GM23338 (cell line): ENCODE measurements at regions not wholly inside any gene's neighbourhood (a gene's known extent, or its start where the extent isn't known, plus 50 kb on each side); places are given as distances from the start of the nearest gene placed in this dataset.

ENCODE experiments used
- ATAC-seq: fragments of 200-7000 bp; cut with Tn5 transposase; 3 replicates; pipeline ENCODE4 v1.9.1; 2020
- DNase-seq: peaks from one replicate; pipeline ENCODE4 v3.0.0-alpha.2; 2015; ENCODE audit warnings: low spot score
- H2AFZ ChIP-seq: fragments of 200-600 bp; sonication (generic); 2 replicates; pipeline ENCODE4 v1.8.0; 2016; ENCODE audit warnings: antibody characterized with exemption, mild to moderate bottlenecking, moderate library complexity
- H3F3A ChIP-seq: fragments of 200-600 bp; sonication (generic); replicated peaks from 2 replicates; pipeline ENCODE4 v1.8.0; 2017; ENCODE audit warnings: antibody characterized with exemption, mixed run types, low read depth
- H3K27ac ChIP-seq: fragments of 200-600 bp; sonication (generic); 2 replicates; pipeline ENCODE4 v1.6.1; 2016; ENCODE audit warnings: low read depth
- H3K27me3 ChIP-seq: fragments of 200-600 bp; sonication (generic); 2 replicates; pipeline ENCODE4 v1.8.0; 2016; ENCODE audit warnings: mild to moderate bottlenecking, mixed run types, moderate library complexity; ENCODE audit not compliant: insufficient read depth
- H3K36me3 ChIP-seq: fragments of 200-600 bp; sonication (generic); 2 replicates; pipeline ENCODE4 v1.8.0; 2016; ENCODE audit warnings: mild to moderate bottlenecking; ENCODE audit not compliant: insufficient read depth
- H3K4me1 ChIP-seq: fragments of 200-600 bp; sonication (generic); 2 replicates; pipeline ENCODE4 v1.8.0; 2016; ENCODE audit warnings: mild to moderate bottlenecking, moderate library complexity; ENCODE audit not compliant: insufficient read depth
- H3K4me2 ChIP-seq: fragments of 200-600 bp; sonication (generic); 2 replicates; pipeline ENCODE4 v1.7.1; 2017; ENCODE audit warnings: mixed run types
- H3K4me3 ChIP-seq: fragments of 200-600 bp; sonication (generic); 2 replicates; pipeline ENCODE4 v1.6.1; 2016; ENCODE audit warnings: mixed run types
- H3K79me2 ChIP-seq: fragments of 200-600 bp; sonication (generic); replicated peaks from 2 replicates; pipeline ENCODE4 v1.8.0; 2017; ENCODE audit warnings: mild to moderate bottlenecking; ENCODE audit not compliant: insufficient read depth
- H3K9me2 ChIP-seq: fragments of 200-600 bp; sonication (generic); 2 replicates; pipeline ENCODE4 v1.8.0; 2017; ENCODE audit not compliant: insufficient read depth
- H4K20me1 ChIP-seq: fragments of 200-600 bp; sonication (generic); replicated peaks from 2 replicates; pipeline ENCODE4 v1.8.0; 2017; ENCODE audit warnings: mild to moderate bottlenecking; ENCODE audit not compliant: insufficient read depth
- H3K27ac Mint-ChIP-seq: 2 replicates; pipeline ENCODE4 v1.8.0; 2020; ENCODE audit warnings: inconsistent platforms, mild to moderate bottlenecking, moderate library complexity, mixed read lengths
- H3K27me3 Mint-ChIP-seq: 3 replicates; pipeline ENCODE4 v1.8.0; 2022; ENCODE audit warnings: low read depth, mild to moderate bottlenecking, moderate library complexity, mixed read lengths, inconsistent platforms; ENCODE audit not compliant: insufficient read depth, poor library complexity
- H3K36me3 Mint-ChIP-seq: 3 replicates; pipeline ENCODE4 v1.8.0; 2021; ENCODE audit warnings: low read depth, mild to moderate bottlenecking, inconsistent platforms, moderate library complexity, mixed read lengths
- H3K4me1 Mint-ChIP-seq: 3 replicates; pipeline ENCODE4 v1.8.0; 2020; ENCODE audit warnings: mild to moderate bottlenecking, inconsistent platforms, mixed read lengths
- H3K4me3 Mint-ChIP-seq: 3 replicates; pipeline ENCODE4 v1.8.0; 2021; ENCODE audit warnings: moderate library complexity, mild to moderate bottlenecking, inconsistent platforms, mixed read lengths
- H3K9me3 Mint-ChIP-seq: 3 replicates; pipeline ENCODE4 v1.8.0; 2020; ENCODE audit warnings: moderate library complexity, mild to moderate bottlenecking, inconsistent platforms, mixed read lengths
- CREB1 ChIP-seq: fragments of 250-450 bp; sonication (Bioruptor Pico); IDR thresholded peaks from 2 replicates; pipeline ENCODE4 v1.5.0; 2020; ENCODE audit warnings: low read depth, mild to moderate bottlenecking, moderate library complexity
- CTCF ChIP-seq, 2 experiments: fragments of 200-600 bp in 1 of 2; sonication (generic) in 1 of 2; conservative IDR thresholded peaks; 2 replicates each; pipeline versions ENCODE4 v1.5.1 to v1.6.1; 2016 to 2017; ENCODE audit warnings: antibody characterized with exemption in 2 of 2, low read depth in 2 of 2, mild to moderate bottlenecking in 2 of 2, moderate library complexity in 1 of 2
- ETS1 ChIP-seq: IDR thresholded peaks from 2 replicates; pipeline ENCODE4 v1.6.1; 2016; ENCODE audit warnings: antibody characterized with exemption
- EZH2 ChIP-seq: fragments of 200-600 bp; sonication (generic); IDR thresholded peaks from one replicate; pipeline ENCODE4 v1.8.0; 2017; ENCODE audit warnings: antibody characterized with exemption, mild to moderate bottlenecking, low read depth; ENCODE audit not compliant: unreplicated experiment
- EZH2phosphoT487 ChIP-seq: fragments of 200-600 bp; sonication (generic); IDR thresholded peaks from one replicate; pipeline ENCODE4 v1.8.1; 2018; ENCODE audit warnings: antibody characterized with exemption; ENCODE audit not compliant: unreplicated experiment
- JUNB ChIP-seq: IDR thresholded peaks from one replicate; pipeline ENCODE4 v1.6.1; 2016; ENCODE audit warnings: antibody characterized with exemption; ENCODE audit not compliant: unreplicated experiment
- NANOG ChIP-seq: IDR thresholded peaks from 2 replicates; pipeline ENCODE4 v1.6.1; 2016; ENCODE audit warnings: antibody characterized with exemption, borderline replicate concordance
- POLR2AphosphoS5 ChIP-seq: IDR thresholded peaks from 2 replicates; pipeline ENCODE4 v1.6.1; 2016; ENCODE audit warnings: antibody characterized with exemption, low read depth
- REST ChIP-seq: IDR thresholded peaks from one replicate; pipeline ENCODE4 v1.6.1; 2018; ENCODE audit warnings: antibody characterized with exemption; ENCODE audit not compliant: unreplicated experiment
- STAT1 ChIP-seq: IDR thresholded peaks from one replicate; pipeline ENCODE4 v1.6.1; 2016; ENCODE audit warnings: antibody characterized with exemption; ENCODE audit not compliant: unreplicated experiment
- ZNF114 ChIP-seq: fragments of 250-450 bp; sonication (Bioruptor Pico); IDR thresholded peaks from 2 replicates; pipeline ENCODE4 v1.5.0; 2020; ENCODE audit warnings: mild to moderate bottlenecking, moderate library complexity
- ZNF331 ChIP-seq: fragments of 250-450 bp; sonication (Bioruptor Pico); IDR thresholded peaks from 2 replicates; pipeline ENCODE4 v1.5.0; 2020; ENCODE audit warnings: low read depth, mild to moderate bottlenecking, moderate library complexity
- ZNF462 ChIP-seq: fragments of 250-450 bp; sonication (Bioruptor Pico); IDR thresholded peaks from 2 replicates; pipeline ENCODE4 v1.5.0; 2020; ENCODE audit warnings: mild to moderate bottlenecking, moderate library complexity

GRCh38 chr2:59803586-59803985 is 749.9 kb downstream of the BCL11A start:
- Histone ChIP-seq H3K9me2 (peaks cover 9% of the 10 kb centered on the region; the same call in 1 of the 2 replicates), H3K4me1 (no peaks in the 10 kb centered on the region)

More at GRCh38 chr2:59803586-59803985, 749.9 kb downstream of the BCL11A start:
- Histone ChIP-seq H2AFZ (no peak overlapping the region), H3K27ac (no peak overlapping the region), H3K27me3 (no peaks in the 10 kb centered on the region), H3K79me2 (no peaks in the 10 kb centered on the region), H3K4me2 (no peak overlapping the region), H3K4me3 (no peak overlapping the region), H3F3A (no peaks in the 10 kb centered on the region), H3K36me3 (no peaks in the 10 kb centered on the region), H4K20me1 (no peaks in the 10 kb centered on the region)
- no peaks in the 10 kb centered on the region for H3K36me3 Mint-ChIP-seq
- peaks cover 1% of the 10 kb centered on the region for H3K27me3 Mint-ChIP-seq
- H3K9me3 Mint-ChIP-seq: peaks cover 3% of the 10 kb centered on the region; the same call in 1 of the 3 replicates
- ATAC-seq (no peak), DNase-seq (no peak)
- no peak overlapping the region for H3K4me3 Mint-ChIP-seq
- no peak overlapping the region for H3K27ac Mint-ChIP-seq
- peaks cover 3% of the 10 kb centered on the region; the same call in 2 of the 3 replicates for H3K4me1 Mint-ChIP-seq
- no peak for TF ChIP-seq CREB1
- no peak for TF ChIP-seq EZH2
- TF ChIP-seq EZH2phosphoT487: no peak
- TF ChIP-seq NANOG: no peak
- TF ChIP-seq JUNB: no peak
- TF ChIP-seq ZNF331 (CRISPR knock-in tag): no peak
- TF ChIP-seq ZNF114 (CRISPR knock-in tag): no peak
- no peak for TF ChIP-seq POLR2AphosphoS5
- no peak for TF ChIP-seq CTCF (conservative IDR thresholded peaks at IDR 0.05; ENCODE audit: low read depth in 2 of 2)
- TF ChIP-seq ZNF462 (CRISPR knock-in tag): no peak
- no peak for TF ChIP-seq ETS1
- no peak for TF ChIP-seq REST
- no peak for TF ChIP-seq STAT1
